ENCODE measurements at regions not wholly inside any gene's neighbourhood (a gene's known extent, or its start where the extent isn't known, plus 50 kb on each side); places are given as distances from the start of the nearest gene placed in this dataset.

- WGBS, 2 donors = 50 to 75% methylated on average over 2 of the region's 2 CpGs
- ATAC-seq = no peak
Observed at GRCh38 chr14:62329427-62329826, 567.2 kb downstream of the SNAPC1 start.

DNA sequence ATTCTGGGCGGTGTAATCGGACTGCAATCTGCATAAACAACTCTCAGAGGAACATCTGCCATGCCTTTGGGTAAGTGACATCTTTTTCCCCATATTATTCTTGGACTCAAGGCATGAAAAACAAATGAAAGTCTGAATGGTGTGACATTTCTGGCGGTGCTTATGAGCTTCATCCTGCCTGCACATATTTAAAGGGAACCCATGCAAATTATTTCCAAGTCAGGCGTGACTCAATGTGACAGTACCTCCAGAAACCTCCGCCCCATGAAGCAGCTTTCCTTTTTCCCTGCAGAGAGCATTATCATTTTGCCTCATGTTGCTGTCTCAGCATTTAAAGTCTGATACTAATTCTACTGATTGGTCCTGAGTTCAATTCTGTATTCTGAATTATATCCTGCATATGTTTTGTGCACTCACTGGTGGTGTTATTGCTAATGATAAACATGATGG is 585.4 kb downstream of the SNAPC1 start:
- Histone ChIP-seq H3K4me3 (no peak overlapping the region), H3K4me1 (no peaks in the 10 kb centered on the region), H3K36me3 (no peaks in the 10 kb centered on the region), H3K9me3 (peaks cover 0 to 14% (median 6%) of the 10 kb centered on the region in 11 donors), H3K27ac (no peak overlapping the region), H3K27me3 (no peaks in the 10 kb centered on the region)
- ATAC-seq = no peak
- TF ChIP-seq, protein P1, sequence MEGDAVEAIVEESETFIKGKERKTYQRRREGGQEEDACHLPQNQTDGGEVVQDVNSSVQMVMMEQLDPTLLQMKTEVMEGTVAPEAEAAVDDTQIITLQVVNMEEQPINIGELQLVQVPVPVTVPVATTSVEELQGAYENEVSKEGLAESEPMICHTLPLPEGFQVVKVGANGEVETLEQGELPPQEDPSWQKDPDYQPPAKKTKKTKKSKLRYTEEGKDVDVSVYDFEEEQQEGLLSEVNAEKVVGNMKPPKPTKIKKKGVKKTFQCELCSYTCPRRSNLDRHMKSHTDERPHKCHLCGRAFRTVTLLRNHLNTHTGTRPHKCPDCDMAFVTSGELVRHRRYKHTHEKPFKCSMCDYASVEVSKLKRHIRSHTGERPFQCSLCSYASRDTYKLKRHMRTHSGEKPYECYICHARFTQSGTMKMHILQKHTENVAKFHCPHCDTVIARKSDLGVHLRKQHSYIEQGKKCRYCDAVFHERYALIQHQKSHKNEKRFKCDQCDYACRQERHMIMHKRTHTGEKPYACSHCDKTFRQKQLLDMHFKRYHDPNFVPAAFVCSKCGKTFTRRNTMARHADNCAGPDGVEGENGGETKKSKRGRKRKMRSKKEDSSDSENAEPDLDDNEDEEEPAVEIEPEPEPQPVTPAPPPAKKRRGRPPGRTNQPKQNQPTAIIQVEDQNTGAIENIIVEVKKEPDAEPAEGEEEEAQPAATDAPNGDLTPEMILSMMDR (IDR thresholded peaks at IDR 0.05) = no peak
- DNase-seq = no peak
- intact Hi-C loops (cut with DNase I) = no loop called here
- 77 to 83% methylated on average over 5 of the region's 5 CpGs for WGBS, 2 donors

More at GRCh38 chr14:62329427-62329826, 567.2 kb downstream of the SNAPC1 start:
- no peaks in the 10 kb centered on the region for H3K27me3 ChIP-seq
- no peak for DNase-seq
- TF ChIP-seq, protein P1 (IDR thresholded peaks at IDR 0.05) = no peak
- H3K4me1 ChIP-seq = no peaks in the 10 kb centered on the region
- no peak overlapping the region for H3K27ac ChIP-seq
- H3K4me3 ChIP-seq = no peak overlapping the region
- intact Hi-C loops (cut with DNase I) = no loop called here
- no peaks in the 10 kb centered on the region for H3K36me3 ChIP-seq
- peaks cover 0 to 51% (median 7%) of the 10 kb centered on the region in 11 donors for H3K9me3 ChIP-seq

GRCh38 chr14:62357362-62357761 is 595.1 kb downstream of the SNAPC1 start:
- TF ChIP-seq, protein P1 (IDR thresholded peaks at IDR 0.05) = no peak
- Histone ChIP-seq H3K9me3 (peaks cover 0 to 58% (median 32%) of the 10 kb centered on the region in 11 donors), H3K27ac (no peak overlapping the region), H3K4me3 (no peak overlapping the region), H3K4me1 (no peaks in the 10 kb centered on the region), H3K36me3 (no peaks in the 10 kb centered on the region), H3K27me3 (no peaks in the 10 kb centered on the region)
- ATAC-seq = no peak
- no peak for DNase-seq
- intact Hi-C loops (cut with DNase I) = no loop called here

- no peak for DNase-seq
- TF ChIP-seq, protein P1 (IDR thresholded peaks at IDR 0.05) = no peak
- intact Hi-C loops (cut with DNase I) = no loop called here
- H3K27ac ChIP-seq = no peak overlapping the region
- peaks cover 0 to 7% (median 0%) of the 10 kb centered on the region in 11 donors for H3K9me3 ChIP-seq
- peaks cover 0 to 8% (median 0%) of the 10 kb centered on the region in 7 donors for H3K27me3 ChIP-seq
- no peak for ATAC-seq
- no peaks in the 10 kb centered on the region for H3K4me1 ChIP-seq
- no peaks in the 10 kb centered on the region for H3K36me3 ChIP-seq
- 55 to 60% methylated on average over 2 of the region's 2 CpGs for WGBS, 2 donors
- no peak overlapping the region for H3K4me3 ChIP-seq
Observed at GRCh38 chr14:62364161-62364560, 601.9 kb downstream of the SNAPC1 start.

All from heart right ventricle (tissue), 16 donors.